GM10266 (cell line): ENCODE measurements at regions not wholly inside any gene's neighbourhood (a gene's known extent, or its start where the extent isn't known, plus 50 kb on each side); places are given as distances from the start of the nearest gene placed in this dataset.

Experiments
- DNase-seq: peaks from one replicate; pipeline ENCODE4 v3.0.0; 2012; ENCODE audit errors: extremely low spot score
- CTCF ChIP-seq: IDR thresholded peaks from 2 replicates; pipeline ENCODE4 v1.5.1; 2012; ENCODE audit warnings: mild to moderate bottlenecking, low read depth; ENCODE audit not compliant: control insufficient read depth, insufficient read depth; ENCODE audit errors: missing control alignments

GRCh38 chr1:106755682-106756406, 300.6 kb upstream of the PRMT6 start:
- DNase-seq, result no peak
- TF ChIP-seq CTCF, result no peak

- no peak for DNase-seq
Observed at GRCh38 chr1:106756752-106757151, 299.7 kb upstream of the PRMT6 start.

GRCh38 chr1:106768077-106768476, 288.4 kb upstream of the PRMT6 start:
- TF ChIP-seq CTCF, result no peak

More at GRCh38 chr1:106756752-106757151, 299.7 kb upstream of the PRMT6 start:
- TF ChIP-seq CTCF, result no peak

GRCh38 chr1:106768501-106768900, 288.0 kb upstream of the PRMT6 start:
- TF ChIP-seq CTCF, result no peak
- DNase-seq, result no peak

More at GRCh38 chr1:106768077-106768476, 288.4 kb upstream of the PRMT6 start:
- DNase-seq, result no peak

- no peak for DNase-seq
- TF ChIP-seq CTCF, result no peak
Observed at GRCh38 chr1:106773206-106773605, 283.3 kb upstream of the PRMT6 start.

GRCh38 chr1:106780066-106780465, 276.4 kb upstream of the PRMT6 start:
- no peak for TF ChIP-seq CTCF
- DNase-seq, result no peak

- no peak for TF ChIP-seq CTCF
- no peak for DNase-seq
Observed at GRCh38 chr1:106780806-106781569, 275.5 kb upstream of the PRMT6 start.
